K562 (cell line): ENCODE measurements at regions not wholly inside any gene's neighbourhood (a gene's known extent, or its start where the extent isn't known, plus 50 kb on each side); places are given as distances from the start of the nearest gene placed in this dataset.

ENCODE experiments used
- ATAC-seq: fragments of 200-7000 bp; cut with Tn5 transposase; 3 replicates; pipeline ENCODE4 v1.9.1; 2020; ENCODE audit warnings: moderate library complexity
- BruUV-seq: library from RNA; stranded (reverse); fragments of 400-500 nt; replicated peaks from 2 replicates; lab custom pipeline; 2021; lab: Mats Ljungman, UMichigan
- CTCF ChIA-PET: fragments of 300-600 bp; formaldehyde crosslinking; extraction: SDS; loops from one replicate; lab custom pipeline; 2021; ENCODE audit warnings: low intra/inter-chr PET ratio; lab: Yijun Ruan, JAX
- POLR2A ChIA-PET: fragments of 300-600, 350-650 bp; sonication (Branson Sonifier 250); formaldehyde crosslinking; extraction: SDS; loops from one replicate; lab custom pipeline; 2021; ENCODE audit warnings: antibody characterized with exemption, inconsistent platforms; lab: Yijun Ruan, JAX
- DNase-seq, 4 experiments: peaks; one replicate each; pipeline versions ENCODE4 v3.0.0 to v3.0.0-alpha.2; 2011 to 2018; ENCODE audit warnings: low spot score in 3 of 4, mixed read lengths in 3 of 4; ENCODE audit errors: extremely low read depth in 1 of 4
- FAIRE-seq: peaks from 2 replicates; lab custom pipeline; 2011; peaks lifted over from hg19 to GRCh38; lab: Jason Lieb, UNC
- H2AFZ ChIP-seq: 2 replicates; pipeline ENCODE4 v1.6.0; 2011; ENCODE audit warnings: low read depth, low read length, control low read depth, inconsistent platforms
- H3K27ac ChIP-seq: fragments of 200-600 bp; 3 replicates; pipeline ENCODE4 v1.8.0; 2011; ENCODE audit warnings: low read depth, mild to moderate bottlenecking, control low read depth, inconsistent platforms, low read length, moderate library complexity, mixed read lengths; ENCODE audit errors: extremely low read depth
- H3K27me3 ChIP-seq, 2 experiments: fragments of 300-600 bp in 1 of 2; 2 replicates in 1 of 2; 3 replicates in 1 of 2; pipeline versions ENCODE4 v1.6.0 to v1.8.0; 2011; ENCODE audit warnings: inconsistent platforms in 2 of 2, low read length in 2 of 2, mild to moderate bottlenecking in 1 of 2, mixed read lengths in 1 of 2, moderate library complexity in 1 of 2; ENCODE audit not compliant: control insufficient read depth in 2 of 2, insufficient read depth in 2 of 2
- H3K36me3 ChIP-seq: fragments of 300-600 bp; 3 replicates; pipeline ENCODE4 v1.8.0; 2011; ENCODE audit warnings: mild to moderate bottlenecking, low read length, inconsistent platforms; ENCODE audit not compliant: control insufficient read depth, insufficient read depth
- H3K4me1 ChIP-seq, 2 experiments: fragments of 200-600 bp in 1 of 2; replicated peaks in 1 of 2; 2 replicates in 1 of 2; 3 replicates in 1 of 2; pipeline versions ENCODE4 v1.5.1 to v1.8.0; 2011; ENCODE audit warnings: inconsistent platforms in 2 of 2, low read length in 2 of 2, mild to moderate bottlenecking in 1 of 2, mixed read lengths in 1 of 2, moderate library complexity in 1 of 2; ENCODE audit not compliant: control insufficient read depth in 2 of 2, insufficient read depth in 2 of 2
- H3K4me2 ChIP-seq: 2 replicates; pipeline ENCODE4 v1.6.1; 2011; ENCODE audit warnings: low read length, control low read depth, inconsistent platforms, mixed read lengths; ENCODE audit not compliant: insufficient read depth
- H3K4me3 ChIP-seq: fragments of 200-600 bp; sonication (generic), shearing (Covaris generic); 2 replicates; pipeline ENCODE4 v1.5.1; 2016; ENCODE audit warnings: control low read depth, inconsistent platforms
- H3K79me2 ChIP-seq: fragments of 200-600 bp; 3 replicates; pipeline ENCODE4 v1.8.0; 2011; ENCODE audit warnings: low read length, inconsistent platforms; ENCODE audit not compliant: control insufficient read depth, insufficient read depth
- H3K9ac ChIP-seq, 2 experiments: 2 replicates each; pipeline versions ENCODE4 v1.6.0 to v1.6.1; 2011; ENCODE audit warnings: low read depth in 2 of 2, low read length in 2 of 2, control low read depth in 1 of 2, inconsistent platforms in 1 of 2, mild to moderate bottlenecking in 1 of 2, mixed read lengths in 1 of 2; ENCODE audit not compliant: insufficient read depth in 1 of 2
- H3K9me1 ChIP-seq: one replicate; pipeline ENCODE4 v1.6.0; 2011; ENCODE audit warnings: inconsistent platforms, mild to moderate bottlenecking, low read length, moderate library complexity; ENCODE audit not compliant: control insufficient read depth, insufficient read depth
- H3K9me3 ChIP-seq: replicated peaks from 2 replicates; pipeline ENCODE4 v1.5.1; 2011; ENCODE audit warnings: low read depth, low read length, inconsistent platforms; ENCODE audit not compliant: control insufficient read depth, insufficient read depth
- H4K20me1 ChIP-seq: replicated peaks from 2 replicates; pipeline ENCODE4 v1.6.1; 2011; ENCODE audit warnings: low read length, inconsistent platforms, mixed read lengths; ENCODE audit not compliant: control insufficient read depth, insufficient read depth
- HMG20B ChIP-seq: fragments of 250-450 bp; sonication (Bioruptor Pico); IDR thresholded peaks from 2 replicates; pipeline ENCODE4 v1.5.0; 2021; ENCODE audit warnings: mild to moderate bottlenecking
- KDM5B ChIP-seq: fragments of 200-600 bp; sonication (generic); IDR thresholded peaks from 2 replicates; pipeline ENCODE4 v1.6.1; 2012; ENCODE audit warnings: low read depth, mild to moderate bottlenecking, moderate library complexity, low read length, control low read depth, inconsistent platforms; ENCODE audit not compliant: insufficient replicate concordance
- NCOA1 ChIP-seq: fragments of 450-650 bp; IDR thresholded peaks from 2 replicates; pipeline ENCODE4 v1.6.1; 2016; ENCODE audit warnings: low read depth
- NFIC ChIP-seq: fragments of 450-650 bp; IDR thresholded peaks from 2 replicates; pipeline ENCODE4 v1.6.1; 2017; ENCODE audit warnings: mild to moderate bottlenecking, inconsistent platforms
- SIN3A ChIP-seq, 2 experiments: fragments of 150-350 bp in 1 of 2; IDR thresholded peaks; 2 replicates each; pipeline ENCODE4 v1.6.1; 2011 to 2016; ENCODE audit warnings: borderline replicate concordance in 2 of 2, low read depth in 2 of 2, low read length in 2 of 2, mild to moderate bottlenecking in 2 of 2, moderate library complexity in 2 of 2; ENCODE audit not compliant: control insufficient read depth in 1 of 2
- SMAD4 ChIP-seq: fragments of 250-450 bp; sonication (Bioruptor Pico); conservative IDR thresholded peaks from 2 replicates; pipeline ENCODE4 v1.8.0; 2021; ENCODE audit warnings: inconsistent platforms, mild to moderate bottlenecking, moderate library complexity
- ZNF764 ChIP-seq: fragments of 250-450 bp; sonication (Bioruptor Pico); IDR thresholded peaks from 2 replicates; pipeline ENCODE4 v1.4.0; 2020; ENCODE audit warnings: low read depth, mild to moderate bottlenecking, moderate library complexity
- WGBS: fragments of 100-300 bp; shearing (Covaris generic); methylation state at CpG from one replicate; pipeline ENCODE4 v1.1.6; 2016; ENCODE audit warnings: low coverage, mixed read lengths; ENCODE audit not compliant: insufficient coverage; ENCODE audit errors: missing lambda C conversion rate; 5-methylcytosine and 5-hydroxymethylcytosine counted together
- in situ Hi-C: fragments of 300-500 bp; cut with MboI; formaldehyde crosslinking; loops from 4 replicates; pipeline ENCODE4 v1.15.0; 2018; ENCODE audit warnings: inconsistent platforms, mixed read lengths
- intact Hi-C: fragments of 100-400 bp; cut with micrococcal nuclease; formaldehyde crosslinking; loops from 2 replicates; pipeline ENCODE4 v1.14.2; 2022
- TF ChIP-seq, protein P1 (sequence below): fragments of 250-450 bp; sonication (Bioruptor Pico); IDR thresholded peaks from 2 replicates; pipeline ENCODE4 v1.5.0; 2020; ENCODE audit warnings: mild to moderate bottlenecking
- TF ChIP-seq, protein P2 (sequence below): fragments of 450-650 bp; conservative IDR thresholded peaks from 2 replicates; pipeline ENCODE4 v1.6.1; 2016; ENCODE audit warnings: missing genetic modification characterization, low read depth, mild to moderate bottlenecking, control low read depth, missing compliant biosample characterization
- TF ChIP-seq, protein P3 (sequence below): sonication (generic); formaldehyde crosslinking; IDR thresholded peaks from 2 replicates; pipeline ENCODE4 v1.8.1; 2023; ENCODE audit warnings: mild to moderate bottlenecking, missing genetic modification reagents

DNA sequence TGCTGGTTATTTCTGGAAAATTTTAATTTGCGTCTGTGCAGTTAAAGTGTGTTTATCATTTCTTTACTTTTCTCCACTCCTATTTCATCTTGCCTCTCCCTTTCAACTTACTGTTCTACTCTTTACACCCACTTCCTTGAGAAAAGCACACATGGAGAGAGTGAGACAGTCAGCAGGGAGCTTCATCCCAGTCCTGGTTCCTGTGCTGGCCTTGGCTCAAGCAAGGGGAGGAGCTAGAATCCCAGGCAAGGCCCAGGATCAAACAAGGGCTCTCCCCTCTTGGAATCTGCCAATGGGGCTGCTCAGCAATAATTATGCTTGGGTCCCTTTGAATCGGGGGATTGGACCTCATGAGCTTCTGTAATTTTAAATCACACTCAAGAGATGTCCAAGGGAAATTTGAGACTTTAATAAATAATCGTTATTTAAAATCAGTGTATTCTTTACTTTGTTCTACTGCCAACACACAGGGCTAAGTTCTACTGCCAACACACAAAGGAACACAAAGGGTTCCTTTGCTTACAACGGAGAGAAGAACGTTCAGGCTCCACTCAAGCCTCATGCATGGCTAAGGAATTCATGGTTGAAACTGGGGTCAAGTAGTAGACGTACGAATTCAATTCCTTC, 439.3 kb upstream of the DAB2 start:
- ChIA-PET CTCF (no interaction called here), POLR2A (no interaction called here)
- Histone ChIP-seq H3K4me3 (no peak overlapping the region), H3K9me3 (no peaks in the 10 kb centered on the region), H3K27ac (no peak overlapping the region), H3K9ac (no peak overlapping the region), H3K27me3 (no peaks in the 10 kb centered on the region), H3K4me2 (no peak overlapping the region), H3K9me1 (no peaks in the 10 kb centered on the region), H3K36me3 (no peaks in the 10 kb centered on the region), H3K4me1 (no peaks in the 10 kb centered on the region), H2AFZ (no peak overlapping the region), H3K79me2 (no peaks in the 10 kb centered on the region), H4K20me1 (no peaks in the 10 kb centered on the region)
- TF ChIP-seq, protein P1, sequence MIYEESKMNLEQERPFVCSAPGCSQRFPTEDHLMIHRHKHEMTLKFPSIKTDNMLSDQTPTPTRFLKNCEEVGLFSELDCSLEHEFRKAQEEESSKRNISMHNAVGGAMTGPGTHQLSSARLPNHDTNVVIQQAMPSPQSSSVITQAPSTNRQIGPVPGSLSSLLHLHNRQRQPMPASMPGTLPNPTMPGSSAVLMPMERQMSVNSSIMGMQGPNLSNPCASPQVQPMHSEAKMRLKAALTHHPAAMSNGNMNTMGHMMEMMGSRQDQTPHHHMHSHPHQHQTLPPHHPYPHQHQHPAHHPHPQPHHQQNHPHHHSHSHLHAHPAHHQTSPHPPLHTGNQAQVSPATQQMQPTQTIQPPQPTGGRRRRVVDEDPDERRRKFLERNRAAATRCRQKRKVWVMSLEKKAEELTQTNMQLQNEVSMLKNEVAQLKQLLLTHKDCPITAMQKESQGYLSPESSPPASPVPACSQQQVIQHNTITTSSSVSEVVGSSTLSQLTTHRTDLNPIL = no peak
- TF ChIP-seq SMAD4 = no peak
- no peak for TF ChIP-seq KDM5B
- no peak for TF ChIP-seq HMG20B
- TF ChIP-seq SIN3A (IDR thresholded peaks at IDR 0.05; ENCODE audit: borderline replicate concordance in 2 of 2, control insufficient read depth in 1 of 2, low read depth in 2 of 2, low read length in 2 of 2) = no peak
- TF ChIP-seq, protein P2, sequence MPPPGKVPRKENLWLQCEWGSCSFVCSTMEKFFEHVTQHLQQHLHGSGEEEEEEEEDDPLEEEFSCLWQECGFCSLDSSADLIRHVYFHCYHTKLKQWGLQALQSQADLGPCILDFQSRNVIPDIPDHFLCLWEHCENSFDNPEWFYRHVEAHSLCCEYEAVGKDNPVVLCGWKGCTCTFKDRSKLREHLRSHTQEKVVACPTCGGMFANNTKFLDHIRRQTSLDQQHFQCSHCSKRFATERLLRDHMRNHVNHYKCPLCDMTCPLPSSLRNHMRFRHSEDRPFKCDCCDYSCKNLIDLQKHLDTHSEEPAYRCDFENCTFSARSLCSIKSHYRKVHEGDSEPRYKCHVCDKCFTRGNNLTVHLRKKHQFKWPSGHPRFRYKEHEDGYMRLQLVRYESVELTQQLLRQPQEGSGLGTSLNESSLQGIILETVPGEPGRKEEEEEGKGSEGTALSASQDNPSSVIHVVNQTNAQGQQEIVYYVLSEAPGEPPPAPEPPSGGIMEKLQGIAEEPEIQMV (tag) = no peak
- no peak for TF ChIP-seq NCOA1
- TF ChIP-seq NFIC = no peak
- TF ChIP-seq ZNF764 (CRISPR knock-in tag) = no peak
- TF ChIP-seq, protein P3, sequence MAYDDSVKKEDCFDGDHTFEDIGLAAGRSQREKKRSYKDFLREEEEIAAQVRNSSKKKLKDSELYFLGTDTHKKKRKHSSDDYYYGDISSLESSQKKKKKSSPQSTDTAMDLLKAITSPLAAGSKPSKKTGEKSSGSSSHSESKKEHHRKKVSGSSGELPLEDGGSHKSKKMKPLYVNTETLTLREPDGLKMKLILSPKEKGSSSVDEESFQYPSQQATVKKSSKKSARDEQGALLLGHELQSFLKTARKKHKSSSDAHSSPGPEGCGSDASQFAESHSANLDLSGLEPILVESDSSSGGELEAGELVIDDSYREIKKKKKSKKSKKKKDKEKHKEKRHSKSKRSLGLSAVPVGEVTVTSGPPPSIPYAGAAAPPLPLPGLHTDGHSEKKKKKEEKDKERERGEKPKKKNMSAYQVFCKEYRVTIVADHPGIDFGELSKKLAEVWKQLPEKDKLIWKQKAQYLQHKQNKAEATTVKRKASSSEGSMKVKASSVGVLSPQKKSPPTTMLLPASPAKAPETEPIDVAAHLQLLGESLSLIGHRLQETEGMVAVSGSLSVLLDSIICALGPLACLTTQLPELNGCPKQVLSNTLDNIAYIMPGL (CRISPR knock-in tag) = no peak
- FAIRE-seq = no peak
- no TSS peak for BruUV-seq
- intact Hi-C loops (no loop called here), in situ Hi-C loops (no loop called here)
- 2% methylated on average over 7 of the region's 7 CpGs for WGBS
- DNase-seq = no peak
- no peak for ATAC-seq
